Heart right ventricle (tissue), 16 donors: ENCODE measurements at regions not wholly inside any gene's neighbourhood (a gene's known extent, or its start where the extent isn't known, plus 50 kb on each side); places are given as distances from the start of the nearest gene placed in this dataset.

ENCODE experiments used
- ATAC-seq, 8 donors: fragments of 200-7000 bp; cut with Tn5 transposase; one replicate each; pipeline ENCODE4 v1.9.1; 2020; ENCODE audit warnings: mild to moderate bottlenecking in 8 of 8, moderate library complexity in 8 of 8, moderate number of reproducible peaks in 1 of 8
- DNase-seq, 2 donors: peaks; one replicate each; pipeline ENCODE4 v3.0.0-alpha.2; 2020
- H3K27ac ChIP-seq, 10 donors: fragments of 200-600 bp; sonication (generic) in 2 of 10; one replicate each; pipeline versions ENCODE4 v1.5.0 to v1.8.0; 2020 to 2022; ENCODE audit warnings: mild to moderate bottlenecking in 3 of 10
- H3K27me3 ChIP-seq, 7 donors: fragments of 200-600 bp; one replicate each; pipeline ENCODE4 v1.8.0; 2021 to 2022; ENCODE audit warnings: mild to moderate bottlenecking in 2 of 7
- H3K36me3 ChIP-seq, 9 donors: fragments of 200-600 bp; sonication (generic) in 1 of 9; one replicate each; pipeline versions ENCODE4 v1.5.0 to v1.8.0; 2020 to 2022; ENCODE audit warnings: mild to moderate bottlenecking in 2 of 9
- H3K4me1 ChIP-seq, 9 donors: fragments of 200-600 bp; sonication (generic) in 1 of 9; one replicate each; pipeline versions ENCODE4 v1.5.0 to v1.8.0; 2020 to 2022; ENCODE audit warnings: mild to moderate bottlenecking in 4 of 9
- H3K4me3 ChIP-seq, 10 donors: fragments of 200-600 bp; sonication (generic) in 2 of 10; one replicate each; pipeline versions ENCODE4 v1.5.0 to v1.8.0; 2020 to 2022; ENCODE audit warnings: mild to moderate bottlenecking in 7 of 10, moderate library complexity in 2 of 10
- H3K9me3 ChIP-seq, 11 donors: fragments of 200-600 bp in 10 of 11; sonication (generic) in 2 of 11; one replicate each; pipeline versions ENCODE4 v1.5.0 to v1.8.0; 2013 to 2022; ENCODE audit warnings: mild to moderate bottlenecking in 2 of 11, control low read depth in 1 of 11, moderate library complexity in 1 of 11
- CTCF ChIP-seq, 9 donors: fragments of 200-600 bp; sonication (generic) in 2 of 9; IDR thresholded peaks; one replicate each; pipeline versions ENCODE4 v1.5.0 to v1.8.0; 2021 to 2022; ENCODE audit warnings: antibody characterized with exemption in 9 of 9, mild to moderate bottlenecking in 5 of 9, moderate library complexity in 1 of 9
- WGBS, 2 donors: extraction: QIAGEN DNeasy Blood & Tissue Kit; methylation state at CpG; one replicate each; pipeline ENCODE4 v1.1.7; 2013; ENCODE audit warnings: inconsistent platforms in 1 of 2; 5-methylcytosine and 5-hydroxymethylcytosine counted together
- intact Hi-C, 10 donors: fragments of 100-400 bp; cut with DNase I; formaldehyde crosslinking; loops; one replicate each; pipeline versions ENCODE4 v1.11.1 to v1.14.2; 2022
- donor health status: Arrhythmogenic right ventricular cardiomyopathy.
- donor health status: ischemic (EF 13 %, LVEDD 7.1; RV severe dilation, severe dysfunction).
- donor health status: healthy with polysubstance abuse.
- donor health status: DM: no; HTN: yes; CAD: no.
- donor health status: DM: no; HTN: no; CAD: no.
- donor health status: ischemic (EF 25% LVEDD 6.9; RV normal size, moderate dysfunction).
- donor health status: ischemic (EF 25% LVEDD 5.7; RV mildly dilated, moderate dysfunction).
- donor health status: healthy.
- donor health status: DM: yes; HTN: yes; CAD: no.
- donor health status: Ischemic cardiomyopathy.
- donor health status: ischemic (EF 35%, LVEDD 5.7; RV mildly dilated, moderate dysfunction).
- donor health status: nonischemic (EF 11% LVEDD 7.7; RV severe dilation, severe dysfunction).
- donor health status: DM: yes; HTN: yes; CAD: no.
- donor health status: PGD.
- donor health status: ischemic (EF 29% LVEDD 5.4; RV normal size, mild dysfunction).
- donor health status: nonischemic (EF 23%, LVEDD 6.1; RV moderate dilation, normal function).

GRCh38 chr15:66883284-66883911 is 181.4 kb downstream of the SMAD6 start:
- Histone ChIP-seq H3K4me3 (no peak overlapping the region), H3K27ac (peak overlapping the region; percentile 36 to 90 (median 74)), H3K4me1 (peaks cover 16 to 69% (median 59%) of the 10 kb centered on the region in 9 donors), H3K27me3 (no peaks in the 10 kb centered on the region), H3K36me3 (no peaks in the 10 kb centered on the region), H3K9me3 (no peaks in the 10 kb centered on the region)
- ATAC-seq (peak; percentile 77 to 89 (median 85)), DNase-seq (peak; percentile 86 to 94)
- no peak for TF ChIP-seq CTCF (IDR thresholded peaks at IDR 0.05)
- WGBS, 2 donors, result 1 to 7% methylated on average over 10 of the region's 10 CpGs
- intact Hi-C loops, result loop anchor here in 1 of 10 donors (2.0 to 5.0 kb wide), 2 partner anchors 19 to 304 kb away; no protein-coding TSS in a partner anchor

- H3K27ac ChIP-seq, result peak overlapping the region in 9 of 10 donors; percentile 62 to 90 (median 75)
These were observed 181.2 kb upstream of the SMAD3 start for GRCh38 chr15:66884115-66884622.

GRCh38 chr15:66884661-66885237 is 180.7 kb upstream of the SMAD3 start:
- H3K9me3 ChIP-seq, result peaks cover 0 to 8% (median 2%) of the 10 kb centered on the region in 11 donors
- DNase-seq, result no peak
- H3K27ac ChIP-seq, result peak overlapping the region in 6 of 10 donors; percentile 19 to 90 (median 73)
- H3K27me3 ChIP-seq, result no peaks in the 10 kb centered on the region
- H3K4me3 ChIP-seq, result no peak overlapping the region
- no peak for ATAC-seq
- no peaks in the 10 kb centered on the region for H3K36me3 ChIP-seq
- H3K4me1 ChIP-seq, result peaks cover 14 to 56% (median 48%) of the 10 kb centered on the region in 9 donors
- no peak for TF ChIP-seq CTCF (IDR thresholded peaks at IDR 0.05)
- 95 to 96% methylated on average over 8 of the region's 8 CpGs for WGBS, 2 donors
- intact Hi-C loops, result loop anchor here in 1 of 10 donors (5.0 kb wide), 1 partner anchor 303 kb away; no protein-coding TSS in a partner anchor

More at GRCh38 chr15:66884115-66884622, 181.2 kb upstream of the SMAD3 start:
- peaks cover 0 to 3% (median under 1%) of the 10 kb centered on the region in 11 donors for H3K9me3 ChIP-seq
- H3K36me3 ChIP-seq, result no peaks in the 10 kb centered on the region
- H3K4me1 ChIP-seq, result peaks cover 14 to 61% (median 52%) of the 10 kb centered on the region in 9 donors
- DNase-seq, result no peak
- intact Hi-C loops, result loop anchor here in 1 of 10 donors (5.0 kb wide), 1 partner anchor 303 kb away; no protein-coding TSS in a partner anchor
- H3K27me3 ChIP-seq, result no peaks in the 10 kb centered on the region
- 67 to 70% methylated on average over 8 of the region's 8 CpGs for WGBS, 2 donors
- TF ChIP-seq CTCF (IDR thresholded peaks at IDR 0.05), result no peak
- H3K4me3 ChIP-seq, result no peak overlapping the region
- ATAC-seq, result no peak

GRCh38 chr15:66885281-66885915 is 180.0 kb upstream of the SMAD3 start:
- ATAC-seq, result no peak

More at GRCh38 chr15:66885281-66885915, 180.0 kb upstream of the SMAD3 start:
- Histone ChIP-seq H3K4me1 (peaks cover 14 to 49% (median 42%) of the 10 kb centered on the region in 9 donors), H3K9me3 (peaks cover 0 to 14% (median 2%) of the 10 kb centered on the region in 11 donors), H3K27ac (peak overlapping the region in 1 of 10 donors; percentile 89), H3K4me3 (no peak overlapping the region), H3K27me3 (no peaks in the 10 kb centered on the region), H3K36me3 (no peaks in the 10 kb centered on the region)
- 87 to 97% methylated on average over 5 of the region's 5 CpGs for WGBS, 2 donors
- no peak for TF ChIP-seq CTCF (IDR thresholded peaks at IDR 0.05)
- no peak for DNase-seq
- intact Hi-C loops, result no loop called here
